ENCODE measurements at regions not wholly inside any gene's neighbourhood (a gene's known extent, or its start where the extent isn't known, plus 50 kb on each side); places are given as distances from the start of the nearest gene placed in this dataset.
"Not testable (repeated sequence)": the region's sequence is repeated elsewhere in the genome, so short reads cannot be mapped to it uniquely, and the experiment has no call there.

- no peak for DNase-seq (ENCODE audit: low read depth in 2 of 2)
Observed at GRCh38 chr6:16827627-16828026, 66.4 kb upstream of the ATXN1 start.

GRCh38 chr6:16825784-16826183 is 64.5 kb upstream of the ATXN1 start:
- no peak for DNase-seq (ENCODE audit: low read depth in 2 of 2)

- no peak for DNase-seq (ENCODE audit: low read depth in 2 of 2)
Observed at GRCh38 chr6:16824845-16825685, 63.8 kb upstream of the ATXN1 start.

GRCh38 chr6:16823718-16824352 is 62.6 kb upstream of the ATXN1 start:
- no peak for DNase-seq (ENCODE audit: low read depth in 2 of 2)

GRCh38 chr6:16822975-16823717 is 61.9 kb upstream of the ATXN1 start:
- DNase-seq (ENCODE audit: low read depth in 2 of 2), result no peak

- no peak for DNase-seq (ENCODE audit: low read depth in 2 of 2)
Observed at GRCh38 chr6:16822529-16822928, 61.3 kb upstream of the ATXN1 start.

- DNase-seq (ENCODE audit: low read depth in 2 of 2), result no peak
Observed at GRCh38 chr6:16821834-16822264, 60.6 kb upstream of the ATXN1 start.

GRCh38 chr6:16820262-16820661 is 59.0 kb upstream of the ATXN1 start:
- DNase-seq (ENCODE audit: low read depth in 2 of 2), result not testable (repeated sequence)

- DNase-seq (ENCODE audit: low read depth in 2 of 2), result no peak
Observed at GRCh38 chr6:16819752-16820151, 58.5 kb upstream of the ATXN1 start.

- DNase-seq (ENCODE audit: low read depth in 2 of 2), result no peak
Observed at GRCh38 chr6:16818992-16819626, 57.8 kb upstream of the ATXN1 start.

GRCh38 chr6:16817594-16817993 is 56.3 kb upstream of the ATXN1 start:
- no peak for DNase-seq (ENCODE audit: low read depth in 2 of 2)

- DNase-seq (ENCODE audit: low read depth in 2 of 2), result no peak
Observed at GRCh38 chr6:16816891-16817290, 55.6 kb upstream of the ATXN1 start.

GRCh38 chr6:16812993-16813392 is 51.7 kb upstream of the ATXN1 start:
- no peak for DNase-seq (ENCODE audit: low read depth in 2 of 2)

GRCh38 chr6:16811277-16811979 is 50.2 kb upstream of the ATXN1 start:
- no peak for DNase-seq (ENCODE audit: low read depth in 2 of 2)
